IPS-18a (cell line): ENCODE measurements at regions not wholly inside any gene's neighbourhood (a gene's known extent, or its start where the extent isn't known, plus 50 kb on each side); places are given as distances from the start of the nearest gene placed in this dataset.

Experiments used
- H3K27ac ChIP-seq: one replicate; pipeline ENCODE4 v1.5.1; 2013; ENCODE audit warnings: low read length
- H3K27me3 ChIP-seq: one replicate; pipeline ENCODE4 v1.6.1; 2013; ENCODE audit warnings: mild to moderate bottlenecking, low read length; ENCODE audit not compliant: control insufficient read depth, insufficient read depth
- H3K36me3 ChIP-seq: one replicate; pipeline ENCODE4 v1.6.1; 2013; ENCODE audit warnings: low read depth, low read length; ENCODE audit not compliant: control insufficient read depth
- H3K4me1 ChIP-seq: one replicate; pipeline ENCODE4 v1.6.1; 2013; ENCODE audit warnings: low read depth, low read length; ENCODE audit not compliant: control insufficient read depth
- H3K4me3 ChIP-seq: one replicate; pipeline ENCODE4 v1.5.1; 2013; ENCODE audit warnings: low read length
- H3K9ac ChIP-seq: one replicate; pipeline ENCODE4 v1.6.1; 2013; ENCODE audit warnings: mild to moderate bottlenecking, low read length, moderate library complexity
- H3K9me3 ChIP-seq: one replicate; pipeline ENCODE4 v1.6.1; 2013; ENCODE audit warnings: low read depth, low read length; ENCODE audit not compliant: control insufficient read depth

- Histone ChIP-seq H3K36me3 (no peaks in the 10 kb centered on the region), H3K27ac (no peak overlapping the region), H3K4me1 (no peaks in the 10 kb centered on the region), H3K9me3 (no peaks in the 10 kb centered on the region), H3K27me3 (no peaks in the 10 kb centered on the region), H3K9ac (no peak overlapping the region), H3K4me3 (no peak overlapping the region)
Measured at GRCh38 chr14:65853407-65853955, 441.0 kb downstream of the FUT8 start.

DNA sequence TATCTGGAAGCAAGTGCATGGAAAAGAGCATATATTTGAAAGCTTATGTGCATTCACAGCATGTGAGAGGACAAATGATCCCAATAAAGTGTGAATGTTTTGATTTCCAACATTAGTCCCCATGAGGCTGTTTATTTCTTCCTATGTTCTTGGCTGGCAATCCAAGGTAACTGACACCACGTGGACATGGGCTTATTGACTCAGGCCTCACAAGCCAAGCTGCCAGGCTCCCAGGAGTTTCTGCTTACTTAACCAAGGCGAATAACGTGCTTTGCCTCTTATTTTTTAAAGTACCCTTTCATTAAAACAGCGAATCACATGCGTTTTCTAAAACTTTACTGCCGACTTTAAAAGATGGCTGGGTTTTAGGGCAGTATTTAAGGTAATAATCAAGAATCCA lies 441.7 kb downstream of the FUT8 start:
- no peaks in the 10 kb centered on the region for H3K27me3 ChIP-seq
- no peaks in the 10 kb centered on the region for H3K9me3 ChIP-seq
- no peak overlapping the region for H3K4me3 ChIP-seq
- H3K4me1 ChIP-seq = no peaks in the 10 kb centered on the region
- no peak overlapping the region for H3K9ac ChIP-seq
- no peaks in the 10 kb centered on the region for H3K36me3 ChIP-seq
- no peak overlapping the region for H3K27ac ChIP-seq

DNA sequence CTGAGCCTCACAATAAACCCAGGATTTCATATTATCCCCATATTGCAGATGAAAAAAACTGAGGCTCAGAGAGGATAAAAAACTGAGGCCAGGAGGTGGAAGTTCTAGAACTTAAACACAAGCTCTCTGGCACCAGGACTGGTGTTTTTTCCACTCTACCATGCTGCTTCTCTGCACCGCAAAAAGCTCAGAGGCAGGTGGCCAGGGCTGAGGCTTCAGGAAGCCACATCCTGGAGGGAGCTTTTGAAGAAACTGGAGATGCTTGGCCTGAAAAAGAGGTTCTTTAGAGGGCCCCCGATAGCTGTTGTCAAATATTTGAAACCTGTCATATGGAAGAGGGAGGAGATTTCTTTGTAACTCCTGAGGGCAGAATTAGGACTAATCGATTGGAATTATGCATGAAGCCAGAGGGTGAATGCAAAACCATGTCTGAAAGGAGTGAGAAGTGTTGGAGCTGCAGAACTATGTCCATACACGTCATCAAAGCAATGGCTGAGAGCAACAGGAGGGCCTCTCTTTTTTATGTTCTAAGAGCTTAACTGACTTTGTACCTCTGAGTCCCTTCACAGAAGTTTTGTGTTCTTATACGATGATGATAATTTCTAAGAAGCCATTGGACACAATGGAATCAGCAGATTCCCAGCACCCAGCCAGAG lies 448.6 kb downstream of the FUT8 start:
- H3K27ac ChIP-seq = no peak overlapping the region
- no peaks in the 10 kb centered on the region for H3K4me1 ChIP-seq
- H3K27me3 ChIP-seq = no peaks in the 10 kb centered on the region
- H3K36me3 ChIP-seq = no peaks in the 10 kb centered on the region
- H3K9ac ChIP-seq = no peak overlapping the region
- H3K9me3 ChIP-seq = no peaks in the 10 kb centered on the region
- no peak overlapping the region for H3K4me3 ChIP-seq

- Histone ChIP-seq H3K9me3 (no peaks in the 10 kb centered on the region), H3K4me1 (no peaks in the 10 kb centered on the region), H3K4me3 (no peak overlapping the region), H3K27ac (no peak overlapping the region), H3K36me3 (no peaks in the 10 kb centered on the region), H3K9ac (no peak overlapping the region), H3K27me3 (no peaks in the 10 kb centered on the region)
Measured at GRCh38 chr14:65864549-65864948, 452.0 kb downstream of the FUT8 start.

DNA sequence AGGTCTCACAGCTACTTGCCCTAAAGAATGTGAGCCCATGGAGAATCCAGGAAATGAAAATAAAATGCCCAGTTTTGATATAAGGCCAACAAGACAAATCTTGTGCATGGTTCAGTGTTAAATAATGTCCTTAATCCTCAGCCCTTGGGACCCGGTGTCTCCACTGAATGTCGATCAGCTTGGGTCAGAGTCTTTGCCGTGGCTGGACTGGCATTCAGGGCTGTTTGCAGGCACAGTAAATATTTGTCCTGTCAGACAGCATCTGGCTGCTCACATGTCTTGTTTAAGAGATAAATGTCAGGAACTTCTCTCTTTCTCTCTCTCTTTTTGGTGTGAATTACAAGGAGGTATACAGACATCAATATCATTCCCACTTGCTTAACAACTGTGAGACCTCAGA lies 452.5 kb downstream of the FUT8 start:
- H3K9me3 ChIP-seq = no peaks in the 10 kb centered on the region
- H3K27ac ChIP-seq = no peak overlapping the region
- no peak overlapping the region for H3K4me3 ChIP-seq
- H3K27me3 ChIP-seq = no peaks in the 10 kb centered on the region
- H3K4me1 ChIP-seq = no peaks in the 10 kb centered on the region
- H3K36me3 ChIP-seq = no peaks in the 10 kb centered on the region
- no peak overlapping the region for H3K9ac ChIP-seq

GRCh38 chr14:65866448-65866847 lies 453.9 kb downstream of the FUT8 start:
- Histone ChIP-seq H3K4me1 (no peaks in the 10 kb centered on the region), H3K27me3 (no peaks in the 10 kb centered on the region), H3K9ac (no peak overlapping the region), H3K9me3 (no peaks in the 10 kb centered on the region), H3K36me3 (no peaks in the 10 kb centered on the region), H3K4me3 (no peak overlapping the region), H3K27ac (no peak overlapping the region)

- Histone ChIP-seq H3K27ac (no peak overlapping the region), H3K4me3 (no peak overlapping the region), H3K36me3 (no peaks in the 10 kb centered on the region), H3K9ac (no peak overlapping the region), H3K4me1 (no peaks in the 10 kb centered on the region), H3K9me3 (no peaks in the 10 kb centered on the region), H3K27me3 (no peaks in the 10 kb centered on the region)
Measured at GRCh38 chr14:65866886-65867285, 454.4 kb downstream of the FUT8 start.

DNA sequence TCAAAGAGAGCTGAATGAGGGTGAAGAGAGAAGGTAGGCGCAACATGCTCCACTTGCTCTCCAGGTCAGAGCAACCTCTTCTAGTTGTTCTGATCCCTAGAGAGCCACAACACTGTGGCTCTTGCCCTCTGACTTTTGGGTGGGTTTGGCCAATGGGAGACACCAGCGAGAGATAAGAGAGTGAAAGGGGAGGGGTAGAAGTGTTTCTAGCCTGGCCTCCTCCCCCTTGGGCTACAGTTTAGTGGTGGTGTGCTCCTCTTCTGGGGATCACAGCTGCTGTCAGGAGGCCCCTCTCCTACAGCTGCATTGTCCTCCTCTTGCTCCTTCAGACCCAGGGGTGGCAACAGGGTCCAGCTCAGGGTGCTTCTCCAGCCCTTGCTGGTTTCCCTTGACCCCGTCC lies 454.8 kb downstream of the FUT8 start:
- H3K27ac ChIP-seq = no peak overlapping the region
- no peak overlapping the region for H3K4me3 ChIP-seq
- no peaks in the 10 kb centered on the region for H3K27me3 ChIP-seq

GRCh38 chr14:65872536-65872935 lies 460.0 kb downstream of the FUT8 start:
- Histone ChIP-seq H3K9me3 (no peaks in the 10 kb centered on the region), H3K9ac (no peak overlapping the region), H3K27ac (no peak overlapping the region), H3K4me3 (no peak overlapping the region), H3K36me3 (no peaks in the 10 kb centered on the region), H3K4me1 (no peaks in the 10 kb centered on the region), H3K27me3 (no peaks in the 10 kb centered on the region)

More for the DNA sequence above, 454.8 kb downstream of the FUT8 start:
- Histone ChIP-seq H3K9me3 (no peaks in the 10 kb centered on the region), H3K9ac (no peak overlapping the region), H3K36me3 (no peaks in the 10 kb centered on the region), H3K4me1 (no peaks in the 10 kb centered on the region)

GRCh38 chr14:65877166-65877565 lies 464.6 kb downstream of the FUT8 start:
- H3K9ac ChIP-seq = no peak overlapping the region
- no peak overlapping the region for H3K4me3 ChIP-seq
- H3K36me3 ChIP-seq = no peaks in the 10 kb centered on the region
- H3K27ac ChIP-seq = no peak overlapping the region
- no peaks in the 10 kb centered on the region for H3K4me1 ChIP-seq
- no peaks in the 10 kb centered on the region for H3K27me3 ChIP-seq
- H3K9me3 ChIP-seq = no peaks in the 10 kb centered on the region

- no peak overlapping the region for H3K9ac ChIP-seq
- H3K4me3 ChIP-seq = no peak overlapping the region
- H3K4me1 ChIP-seq = no peaks in the 10 kb centered on the region
- no peak overlapping the region for H3K27ac ChIP-seq
- no peaks in the 10 kb centered on the region for H3K9me3 ChIP-seq
- H3K36me3 ChIP-seq = no peaks in the 10 kb centered on the region
- no peaks in the 10 kb centered on the region for H3K27me3 ChIP-seq
Measured at GRCh38 chr14:65877624-65878023, 465.1 kb downstream of the FUT8 start.

DNA sequence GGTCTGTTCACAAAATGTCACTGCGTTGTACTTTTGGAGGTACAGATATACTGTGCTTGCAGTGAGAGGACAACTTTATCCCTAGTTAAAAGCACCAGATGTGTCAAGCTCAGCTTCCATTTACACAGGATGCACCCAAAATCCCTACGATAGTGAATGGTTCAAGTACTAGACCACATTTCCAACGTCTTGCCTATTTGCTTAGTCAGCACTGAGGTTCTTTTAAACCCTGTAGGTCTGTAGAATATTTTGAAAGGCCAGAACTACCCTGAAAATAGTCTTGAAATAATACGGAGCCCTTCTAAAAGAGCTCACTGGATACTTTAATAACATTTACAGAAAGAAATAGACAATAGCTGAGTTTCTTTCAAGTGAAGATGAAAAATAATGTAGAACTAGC lies 466.1 kb downstream of the FUT8 start:
- Histone ChIP-seq H3K9ac (no peak overlapping the region), H3K27ac (no peak overlapping the region), H3K4me3 (no peak overlapping the region), H3K9me3 (no peaks in the 10 kb centered on the region), H3K4me1 (no peaks in the 10 kb centered on the region), H3K36me3 (no peaks in the 10 kb centered on the region), H3K27me3 (no peaks in the 10 kb centered on the region)
